Glomerular endothelial cell (primary cell): ENCODE measurements at regions not wholly inside any gene's neighbourhood (a gene's known extent, or its start where the extent isn't known, plus 50 kb on each side); places are given as distances from the start of the nearest gene placed in this dataset.

Experiments used
- DNase-seq: peaks from one replicate; pipeline ENCODE4 v3.0.0-alpha.2; 2011; ENCODE audit warnings: low read depth, low spot score; ENCODE audit errors: extremely low read depth

DNA sequence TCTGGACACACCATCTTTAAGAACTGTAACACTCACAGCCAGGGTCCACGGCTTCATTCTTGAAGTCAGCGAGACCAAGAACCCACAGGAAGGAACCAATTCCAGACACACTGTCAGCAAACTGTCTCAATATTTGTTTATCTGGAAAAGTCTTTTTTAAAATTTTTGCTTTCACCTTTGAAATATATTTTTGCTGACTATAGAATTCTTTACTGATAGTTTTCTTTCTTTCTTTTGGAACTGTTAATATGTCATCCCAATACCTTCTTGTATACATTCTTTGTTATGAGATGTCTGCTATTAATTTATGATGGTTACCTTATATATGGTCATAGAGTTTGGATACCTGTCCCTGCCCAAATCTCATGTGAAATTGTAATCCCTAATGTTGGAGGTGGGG, 145.1 kb upstream of the IRX4 start:
- no peak for DNase-seq

DNA sequence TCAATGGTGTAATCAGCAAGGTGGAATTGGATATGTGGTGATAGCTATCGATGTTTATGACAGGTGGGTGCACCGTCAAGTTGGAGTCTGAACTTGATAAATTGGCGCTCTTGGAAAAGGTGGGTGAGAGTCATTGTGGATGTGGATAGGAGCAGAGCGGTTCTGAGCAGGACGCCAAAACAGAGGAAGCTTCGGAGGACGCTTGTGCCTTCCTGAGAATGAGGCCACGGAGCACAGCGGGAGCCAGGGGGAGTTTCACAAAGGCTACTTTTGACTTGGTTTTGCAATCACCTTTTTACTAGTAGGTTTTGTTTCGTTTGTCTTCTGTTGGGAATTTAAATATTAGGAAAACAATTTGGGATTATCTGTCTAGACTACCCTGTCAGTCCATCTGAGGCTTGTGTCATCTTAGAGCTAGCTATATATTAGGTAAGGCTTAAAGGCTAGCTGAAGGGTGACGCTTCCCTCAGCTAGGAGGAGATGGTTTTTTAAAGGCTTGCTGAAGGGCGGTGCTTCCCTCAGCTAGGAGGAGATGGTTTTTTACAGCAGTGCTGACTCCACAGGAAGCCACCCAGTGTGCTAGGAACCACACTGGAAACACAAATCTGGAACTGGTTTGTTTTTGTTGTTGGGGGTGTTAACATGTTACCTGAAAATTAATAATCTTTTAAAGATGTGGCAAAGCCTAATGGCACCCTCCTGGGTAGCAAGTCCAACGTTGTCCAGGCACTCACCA, 142.4 kb upstream of the IRX4 start:
- no peak for DNase-seq

DNA sequence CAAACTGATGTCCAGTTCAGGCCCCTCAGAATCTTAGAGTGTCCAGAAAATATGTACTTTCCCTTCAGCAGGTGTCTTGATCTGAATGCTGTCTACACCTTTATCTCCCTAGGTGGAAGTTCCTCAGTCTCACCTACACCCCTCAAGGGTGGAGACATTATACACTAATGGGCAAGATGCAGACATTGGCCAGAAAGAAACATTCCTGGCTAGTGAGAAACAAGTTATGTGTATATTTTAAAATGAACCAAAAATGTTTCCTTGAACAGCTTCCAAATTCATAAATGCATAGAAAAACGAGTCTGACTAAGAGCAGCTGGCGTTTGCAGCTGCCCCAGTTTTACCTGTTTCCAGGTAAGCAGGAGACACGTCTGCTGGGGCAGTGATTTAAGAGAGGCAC, 140.5 kb upstream of the IRX4 start:
- no peak for DNase-seq

DNA sequence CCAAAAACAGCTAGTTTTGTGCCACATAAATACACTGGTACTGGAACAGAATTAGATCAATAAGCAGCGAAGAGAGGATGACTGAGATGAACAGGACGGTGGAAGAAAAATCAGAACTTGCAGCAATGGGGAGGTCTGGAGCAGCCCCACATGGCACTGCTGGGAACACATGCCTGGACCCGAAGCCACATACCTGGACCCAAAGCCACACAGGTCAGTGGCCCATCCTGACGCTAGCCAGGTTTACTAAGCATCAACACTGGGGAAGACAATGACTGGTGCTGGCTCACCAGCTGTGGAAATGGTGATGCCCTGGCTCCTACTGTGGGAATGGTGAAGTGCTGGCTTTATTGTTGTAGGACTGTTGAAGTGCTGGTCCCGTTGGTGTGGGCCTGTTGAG, 139.7 kb upstream of the IRX4 start:
- DNase-seq, result no peak

DNA sequence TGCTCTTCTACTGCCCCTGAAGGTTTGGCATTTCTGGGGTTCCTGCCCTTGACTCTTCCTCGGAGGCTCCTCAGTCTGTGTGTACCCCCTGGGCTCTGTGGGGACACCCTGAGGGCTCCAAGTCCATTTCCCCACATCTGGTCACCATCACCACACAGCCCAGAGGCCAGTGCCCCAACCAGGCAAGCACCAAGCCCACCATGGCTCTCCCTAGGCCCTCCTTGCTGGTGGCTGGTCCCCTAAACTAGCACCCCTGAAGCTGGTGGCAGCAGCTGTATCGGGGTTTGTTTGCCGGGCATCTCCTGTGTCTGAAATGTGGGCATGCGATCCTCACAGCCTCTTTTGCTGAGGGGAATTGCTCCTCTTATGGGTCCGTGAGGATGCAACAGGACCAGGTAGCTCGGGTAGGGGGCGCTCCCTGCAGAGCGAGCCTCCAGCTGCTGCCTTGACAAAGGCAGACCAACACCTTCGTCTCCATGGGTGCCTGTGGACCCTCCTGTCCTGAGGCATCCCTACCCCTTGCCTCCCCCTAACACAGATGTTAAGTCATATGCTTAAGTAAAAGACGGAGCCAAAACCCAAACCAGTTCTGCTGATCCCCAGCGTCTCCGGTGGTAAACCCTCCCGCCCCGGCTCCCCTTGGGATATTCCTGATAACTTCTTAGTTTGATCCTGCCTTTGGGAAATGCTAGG, 138.9 kb upstream of the IRX4 start:
- no peak for DNase-seq

DNA sequence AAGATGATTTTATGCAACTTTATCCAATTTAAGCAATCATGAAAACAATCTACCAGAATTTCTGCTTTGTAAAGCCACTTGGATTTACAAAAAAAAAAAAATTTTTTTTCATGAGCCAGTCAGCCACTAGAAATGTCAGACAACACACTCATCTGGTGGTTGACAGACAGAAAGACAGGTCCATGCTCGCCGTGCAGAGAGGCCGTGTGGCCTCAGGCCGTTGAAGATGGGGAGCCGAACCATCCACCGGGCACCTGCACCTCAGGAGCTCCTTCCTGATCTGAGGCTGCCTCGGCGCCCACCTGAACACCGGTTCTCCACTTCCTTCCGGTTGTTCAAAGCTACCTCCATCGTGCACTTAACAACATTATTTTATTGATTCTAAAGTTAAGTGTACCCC, 138.0 kb upstream of the IRX4 start:
- DNase-seq, result no peak

DNA sequence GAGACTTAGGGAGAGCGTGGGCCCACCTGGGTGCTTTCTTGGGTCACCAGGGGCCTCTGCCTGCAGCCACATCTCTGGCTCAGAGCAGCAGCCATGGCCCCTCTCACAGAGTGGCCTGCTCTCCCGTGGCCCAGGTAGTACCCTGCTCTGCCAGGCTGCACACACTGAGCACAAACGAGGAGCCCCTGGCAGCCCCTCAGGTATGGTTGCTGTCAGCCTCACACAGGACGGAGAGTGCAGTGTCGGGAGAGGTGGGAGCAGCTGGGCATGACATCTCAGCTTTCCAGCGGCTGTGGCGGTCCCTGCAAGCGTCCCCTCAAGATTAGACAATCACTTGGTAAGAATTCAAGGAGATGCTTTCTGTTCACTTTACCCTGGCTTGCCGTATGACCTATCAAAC, 137.0 kb upstream of the IRX4 start:
- DNase-seq, result no peak

DNA sequence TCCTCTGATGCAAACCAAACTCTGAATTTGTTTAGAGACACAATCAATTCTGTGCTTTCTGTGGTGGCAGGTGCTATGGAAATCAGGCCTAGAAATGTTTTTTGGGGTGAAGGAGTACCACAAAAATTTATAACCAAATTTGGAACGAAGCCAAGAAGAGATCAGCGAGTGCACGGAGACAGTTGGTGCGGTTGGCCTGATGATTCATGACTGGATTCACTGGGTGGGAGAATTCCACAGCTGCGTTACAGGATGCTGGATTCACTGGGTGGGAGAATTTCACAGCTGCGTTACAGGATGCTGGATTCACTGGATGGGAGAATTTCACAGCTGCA, 135.6 kb upstream of the IRX4 start:
- no peak for DNase-seq

DNA sequence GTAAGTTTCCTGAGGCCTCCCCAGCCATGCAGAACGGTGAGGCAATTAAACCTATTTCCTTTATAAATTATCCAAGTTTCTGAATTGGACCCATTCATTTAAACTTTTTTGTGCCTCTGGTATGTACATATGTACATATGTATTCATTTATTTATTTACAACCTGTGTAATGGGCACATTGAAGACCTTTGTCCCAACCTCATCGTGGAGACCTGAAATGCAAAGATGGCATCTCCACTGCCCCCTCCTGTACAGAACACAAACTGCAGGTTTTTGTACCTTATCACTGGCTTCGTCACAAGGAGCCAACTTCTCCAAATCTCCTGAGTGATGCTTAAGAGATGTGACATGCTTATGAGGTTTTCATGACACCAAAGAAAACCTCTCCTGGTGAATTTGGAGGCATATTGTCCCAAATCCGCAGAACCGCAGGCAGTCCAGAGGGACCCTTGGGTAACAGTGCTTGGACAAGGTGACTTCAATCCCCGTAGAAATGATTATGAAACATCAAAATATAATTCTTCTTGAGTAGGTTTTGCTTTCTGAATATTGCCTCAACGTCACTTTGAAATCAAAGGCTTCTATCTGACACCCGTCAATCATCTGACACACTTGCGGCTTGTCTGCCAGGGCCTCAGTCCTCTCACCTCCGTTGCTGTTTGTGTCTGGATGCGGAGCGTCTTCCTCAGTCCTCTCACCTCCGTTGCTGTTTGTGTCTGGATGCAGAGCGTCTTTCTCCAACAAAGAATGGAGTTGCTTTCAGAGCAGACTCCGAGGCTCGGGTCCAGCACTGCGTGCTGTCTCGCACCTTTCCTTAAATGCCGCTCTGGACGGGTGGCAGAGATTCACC, 135.0 kb upstream of the IRX4 start:
- DNase-seq, result no peak

DNA sequence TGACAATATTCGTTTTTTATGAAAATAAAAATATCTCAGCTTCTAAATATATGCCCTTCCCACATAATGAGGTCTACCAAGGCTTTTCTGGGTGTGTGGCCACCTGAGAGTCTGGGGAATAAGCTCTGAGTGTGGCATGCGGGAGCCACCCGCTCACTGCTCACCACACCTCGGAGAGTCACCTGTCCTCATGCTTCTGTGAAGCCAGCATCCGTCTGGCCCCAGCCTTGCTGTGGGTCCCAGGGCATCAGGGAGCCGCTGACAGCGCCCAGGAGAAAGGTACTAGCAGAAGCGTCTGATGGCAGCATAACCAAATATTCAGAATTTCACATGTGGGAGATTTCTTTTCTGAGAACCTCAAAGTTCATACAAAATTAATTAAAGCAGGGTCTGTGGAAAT, 133.2 kb upstream of the IRX4 start:
- DNase-seq, result no peak

DNA sequence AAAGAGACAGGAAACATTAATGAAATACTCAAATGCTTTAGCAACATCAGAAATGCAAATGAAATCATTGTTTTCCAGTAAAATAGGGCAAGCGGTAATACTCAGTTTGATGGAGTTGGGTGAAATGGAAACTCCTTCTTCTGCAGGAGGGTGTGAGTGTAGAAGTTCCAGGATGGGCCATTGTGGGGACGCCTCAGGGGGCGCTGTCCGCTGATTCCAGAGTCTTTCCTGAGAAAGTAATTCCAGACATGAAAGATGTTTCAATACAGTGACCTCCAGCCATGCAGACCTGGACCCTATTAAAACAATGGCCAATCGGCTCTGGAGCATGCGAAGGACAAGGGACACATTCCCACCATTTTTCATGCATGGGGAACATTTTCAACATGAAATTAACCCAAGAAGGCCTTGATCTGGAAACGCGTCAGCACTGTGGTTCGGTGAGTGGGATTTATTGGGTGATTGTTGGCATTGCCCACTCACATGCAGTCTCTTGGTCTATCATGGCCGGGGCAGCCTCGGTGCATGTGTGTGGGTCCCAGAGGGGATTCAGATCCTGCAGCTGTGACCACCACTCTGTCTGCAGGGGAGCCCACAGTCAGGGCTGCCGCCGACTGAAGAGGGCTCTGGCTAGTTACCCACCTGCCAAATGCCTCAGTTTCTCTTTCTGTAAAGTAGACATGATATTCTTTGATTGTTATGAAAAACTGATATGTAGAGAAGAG, 132.6 kb upstream of the IRX4 start:
- no peak for DNase-seq

DNA sequence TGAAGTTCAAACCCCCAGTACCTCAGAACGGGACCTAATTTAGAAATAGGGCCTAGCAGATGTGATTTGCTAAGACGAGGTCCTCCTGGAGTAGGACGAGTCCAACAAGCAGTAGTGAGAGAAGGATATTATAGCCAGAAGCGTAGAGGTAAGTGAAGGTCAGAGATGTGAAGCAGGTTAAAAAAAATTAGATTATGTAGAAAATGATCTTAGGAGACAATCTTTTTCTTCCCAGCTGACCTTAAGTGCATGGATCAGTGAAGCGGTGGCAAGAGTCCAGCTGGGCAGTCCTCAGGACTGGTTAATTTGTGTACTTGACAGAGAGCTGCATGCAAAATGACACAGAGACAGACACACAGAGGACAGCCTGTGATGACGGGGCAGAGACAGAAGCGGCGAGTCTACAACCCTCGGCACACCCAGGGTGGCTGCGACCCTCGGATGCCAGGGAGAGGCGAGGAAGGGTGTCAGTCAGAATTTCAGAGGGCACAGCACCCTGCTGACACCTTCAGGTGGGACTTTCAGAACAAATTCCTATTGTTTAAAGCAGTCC, 131.4 kb upstream of the IRX4 start:
- DNase-seq, result no peak

DNA sequence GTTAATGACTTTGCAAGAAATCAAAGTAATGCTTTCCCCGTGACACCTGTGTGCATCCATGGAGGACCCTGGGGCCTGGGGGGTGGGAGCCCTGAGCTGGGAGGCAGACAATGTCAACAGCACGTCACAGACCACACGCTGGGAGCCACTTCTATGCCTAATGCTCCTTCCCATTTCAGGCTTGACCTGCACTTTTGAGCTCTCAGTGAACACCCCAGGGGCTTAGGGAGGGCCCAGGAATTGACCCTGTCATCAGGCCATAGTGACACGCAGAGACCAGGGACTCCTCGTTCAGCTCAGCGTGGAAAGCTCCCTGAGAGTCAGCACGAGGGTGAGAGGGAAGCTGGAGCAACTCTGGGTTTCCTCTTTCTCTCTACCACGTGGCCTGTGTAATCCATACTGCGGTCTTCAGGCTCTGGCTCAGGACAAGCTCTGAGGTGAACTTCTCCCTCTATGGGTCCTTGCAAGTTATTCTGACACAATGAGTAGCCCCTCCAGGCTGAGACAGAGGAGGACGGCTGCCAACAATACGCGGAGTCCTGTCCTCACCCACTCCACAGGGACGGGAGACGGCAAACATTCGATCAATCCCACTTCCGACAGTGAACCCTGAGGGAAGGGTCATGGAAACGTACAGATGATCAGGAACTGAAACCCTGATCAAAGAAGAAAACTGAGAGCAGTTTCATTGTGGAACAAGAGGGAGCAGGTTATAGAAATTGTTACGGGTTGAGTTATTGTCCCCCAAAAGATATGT, 130.8 kb upstream of the IRX4 start:
- DNase-seq, result no peak

DNA sequence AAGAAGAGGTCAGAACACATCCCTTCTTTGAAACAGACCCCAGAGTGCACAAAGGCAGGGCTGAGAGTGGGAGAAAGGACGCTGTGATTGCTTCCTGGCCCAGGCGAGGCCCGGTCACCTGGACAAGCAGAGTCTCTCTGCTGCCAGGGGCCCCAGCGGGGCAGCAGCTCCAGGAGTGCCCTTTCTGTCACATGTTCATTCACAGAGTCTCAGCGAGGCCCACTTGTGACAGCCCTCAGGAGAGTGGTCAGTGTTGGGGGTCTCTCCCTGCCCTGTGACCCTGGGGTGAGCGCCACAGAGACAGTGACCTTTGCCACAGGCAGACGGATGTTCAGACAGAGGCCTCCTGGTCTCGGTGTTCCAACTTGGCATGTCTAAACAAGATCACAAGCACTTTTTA, 130.2 kb upstream of the IRX4 start:
- no peak for DNase-seq

DNA sequence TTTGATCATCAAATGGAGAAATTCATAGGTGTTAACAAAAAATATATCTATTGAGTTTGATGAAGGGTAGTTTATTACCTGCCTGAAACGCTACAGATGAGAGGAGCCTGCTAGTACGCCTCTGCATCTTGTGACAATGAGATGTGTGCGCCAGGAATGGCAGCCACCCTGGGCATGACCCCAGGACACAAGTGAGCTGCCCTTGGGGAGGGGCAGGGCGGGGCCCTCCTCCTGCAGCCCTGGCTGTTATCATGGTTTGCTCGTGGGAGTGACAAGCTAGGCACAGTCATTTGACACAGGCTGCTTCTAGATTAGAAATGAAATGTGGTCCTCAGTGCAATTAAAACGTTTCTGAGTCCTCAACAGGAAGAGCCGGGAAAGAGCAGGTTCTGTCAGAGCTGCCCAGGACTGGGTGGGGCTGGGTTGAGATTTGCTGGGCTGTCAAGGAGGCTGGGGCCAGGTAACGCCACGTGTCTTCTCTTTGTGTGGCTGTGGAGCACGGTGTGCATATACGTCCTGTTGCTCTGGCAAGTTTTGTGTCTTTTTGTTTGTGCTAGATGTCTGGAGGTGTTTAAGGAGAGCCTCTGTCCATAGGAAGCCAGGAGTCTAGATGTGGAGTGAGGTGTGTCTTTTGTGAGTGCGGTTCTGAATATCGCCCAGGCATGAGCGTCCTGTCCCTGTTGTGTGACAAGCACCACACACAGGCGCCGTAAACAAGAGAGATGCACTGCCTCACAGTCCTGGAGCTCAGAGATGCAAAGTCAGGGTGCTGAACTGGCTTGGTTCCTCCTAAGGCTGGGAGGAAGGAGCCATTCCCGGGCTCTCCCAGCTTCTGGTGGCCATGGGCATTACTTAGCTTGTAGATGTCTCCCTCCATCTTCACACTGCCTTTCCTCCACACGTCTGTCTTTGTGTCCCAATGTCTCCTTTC, 129.0 kb upstream of the IRX4 start:
- no peak for DNase-seq

DNA sequence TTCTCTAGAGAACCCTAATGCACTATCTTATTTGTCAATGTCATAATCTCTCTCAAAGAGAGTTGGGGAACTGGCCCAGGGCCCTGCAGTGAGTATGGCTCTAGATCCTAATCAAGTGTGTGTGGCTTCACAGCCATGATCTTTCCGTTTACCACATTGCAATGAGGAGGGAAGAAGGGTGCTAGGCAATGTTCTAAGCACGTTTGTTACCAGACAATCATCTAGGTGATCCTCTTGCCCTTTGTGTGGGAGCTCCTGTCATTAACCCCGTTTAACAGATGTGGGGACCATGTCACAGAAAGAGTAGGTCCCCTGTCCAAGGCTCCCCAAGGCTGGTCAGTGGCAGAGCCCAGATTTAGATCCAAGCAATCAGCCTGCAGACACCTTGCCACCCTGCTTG, 128.2 kb upstream of the IRX4 start:
- no peak for DNase-seq

DNA sequence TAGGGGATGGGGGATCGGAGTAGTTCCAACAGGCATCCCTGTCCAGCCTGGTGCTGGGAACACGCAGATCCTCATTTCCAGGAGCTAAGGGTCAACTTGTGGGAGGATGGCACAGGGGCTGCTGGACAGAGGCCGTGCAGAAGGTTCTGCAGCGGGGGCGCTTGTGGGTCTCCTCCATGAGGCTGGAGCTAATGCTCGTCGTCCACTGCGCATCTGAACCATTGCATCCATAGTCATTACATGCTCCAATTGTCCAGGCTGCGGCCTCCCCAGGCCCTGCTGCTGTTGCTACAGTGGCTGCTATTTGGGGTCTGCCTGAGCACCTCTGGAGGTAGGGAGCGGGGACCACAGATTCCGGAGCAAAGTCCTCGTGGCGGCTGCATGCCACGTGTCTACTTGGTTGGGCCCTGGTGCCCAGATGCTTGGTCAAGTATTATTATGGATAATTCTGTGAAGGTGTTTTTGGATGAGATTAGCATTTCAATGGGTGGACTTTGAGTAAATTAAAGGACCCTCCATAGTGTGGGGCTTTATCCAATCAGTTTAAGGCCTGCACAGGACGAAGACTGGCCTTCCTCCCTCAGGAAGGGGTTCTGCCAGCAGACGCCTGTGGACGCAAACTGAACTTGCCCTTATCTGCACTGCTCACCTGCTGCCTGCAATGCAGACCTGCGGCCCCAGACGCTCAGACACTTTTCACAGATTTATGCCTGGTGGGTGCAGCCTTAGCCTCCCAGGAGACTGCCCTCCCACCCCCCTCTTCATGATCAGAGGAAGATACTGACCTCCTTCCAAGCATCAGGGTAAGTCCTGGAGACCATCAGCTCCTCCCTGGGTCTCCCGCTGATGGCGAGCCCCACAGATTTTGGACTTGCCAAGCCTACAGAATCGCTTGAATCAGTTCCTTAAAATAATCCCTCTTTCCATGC, 127.5 kb upstream of the IRX4 start:
- no peak for DNase-seq
